ENCODE measurements at regions not wholly inside any gene's neighbourhood (a gene's known extent, or its start where the extent isn't known, plus 50 kb on each side); places are given as distances from the start of the nearest gene placed in this dataset.

DNA sequence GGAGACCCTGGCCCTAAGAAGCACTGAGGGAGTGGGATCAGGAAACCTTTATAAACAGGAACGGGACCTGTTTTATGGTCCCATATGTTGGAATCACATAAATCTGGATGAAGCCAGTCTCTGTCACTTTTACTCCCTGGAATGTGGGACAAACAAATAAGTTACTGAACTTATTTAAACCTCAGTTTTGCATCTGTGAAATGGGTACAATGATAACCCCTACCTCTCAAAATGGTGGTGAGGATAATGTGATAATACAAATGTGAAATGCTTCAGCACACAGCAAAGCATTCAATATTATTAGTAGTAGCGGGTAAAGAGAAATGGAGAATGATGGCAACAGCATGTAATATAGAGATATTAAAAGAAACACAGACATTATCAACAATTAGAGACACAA lies 298.9 kb downstream of the ZSWIM6 start:
- Histone ChIP-seq H3K9ac (ENCODE audit: low read length) (no peak overlapping the region), H3K9me2 (replicated peaks; ENCODE audit: insufficient read depth, low read length) (no peaks in the 10 kb centered on the region), H4K20me1 (ENCODE audit: insufficient read depth, low read length) (no peaks in the 10 kb centered on the region), H2AFZ (ENCODE audit: low read length) (no peak overlapping the region), H3K4me2 (ENCODE audit: low read depth, low read length) (no peak overlapping the region), H3K4me3 (ENCODE audit: low read length) (no peak overlapping the region), H3K9me3 (replicated peaks; ENCODE audit: insufficient read depth, low read length) (no peaks in the 10 kb centered on the region), H3K36me3 (replicated peaks; ENCODE audit: insufficient read depth, low read length) (no peaks in the 10 kb centered on the region), H3K79me2 (ENCODE audit: low read length) (no peaks in the 10 kb centered on the region), H3K27me3 (replicated peaks; ENCODE audit: insufficient read depth, low read length) (no peaks in the 10 kb centered on the region), H3K4me1 (ENCODE audit: low read length) (no peaks in the 10 kb centered on the region), H3F3A (ENCODE audit: insufficient read depth, low read length) (no peaks in the 10 kb centered on the region), H3K27ac (ENCODE audit: low read length) (no peak overlapping the region)
- no peak for DNase-seq
- no peak for TF ChIP-seq EZH2 (optimal IDR thresholded peaks at IDR 0.05; ENCODE audit: low read depth, low read length)
- TF ChIP-seq, protein P1, sequence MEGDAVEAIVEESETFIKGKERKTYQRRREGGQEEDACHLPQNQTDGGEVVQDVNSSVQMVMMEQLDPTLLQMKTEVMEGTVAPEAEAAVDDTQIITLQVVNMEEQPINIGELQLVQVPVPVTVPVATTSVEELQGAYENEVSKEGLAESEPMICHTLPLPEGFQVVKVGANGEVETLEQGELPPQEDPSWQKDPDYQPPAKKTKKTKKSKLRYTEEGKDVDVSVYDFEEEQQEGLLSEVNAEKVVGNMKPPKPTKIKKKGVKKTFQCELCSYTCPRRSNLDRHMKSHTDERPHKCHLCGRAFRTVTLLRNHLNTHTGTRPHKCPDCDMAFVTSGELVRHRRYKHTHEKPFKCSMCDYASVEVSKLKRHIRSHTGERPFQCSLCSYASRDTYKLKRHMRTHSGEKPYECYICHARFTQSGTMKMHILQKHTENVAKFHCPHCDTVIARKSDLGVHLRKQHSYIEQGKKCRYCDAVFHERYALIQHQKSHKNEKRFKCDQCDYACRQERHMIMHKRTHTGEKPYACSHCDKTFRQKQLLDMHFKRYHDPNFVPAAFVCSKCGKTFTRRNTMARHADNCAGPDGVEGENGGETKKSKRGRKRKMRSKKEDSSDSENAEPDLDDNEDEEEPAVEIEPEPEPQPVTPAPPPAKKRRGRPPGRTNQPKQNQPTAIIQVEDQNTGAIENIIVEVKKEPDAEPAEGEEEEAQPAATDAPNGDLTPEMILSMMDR (IDR thresholded peaks at IDR 0.05; ENCODE audit: low read length), result no peak
- no peak for TF ChIP-seq EZH2phosphoT487 (IDR thresholded peaks at IDR 0.05; ENCODE audit: low read length)

GRCh38 chr5:61631438-61631941 lies 299.4 kb downstream of the ZSWIM6 start:
- no peaks in the 10 kb centered on the region for H3K27me3 ChIP-seq (replicated peaks; ENCODE audit: insufficient read depth, low read length)
- no peaks in the 10 kb centered on the region for H3K9me2 ChIP-seq (replicated peaks; ENCODE audit: insufficient read depth, low read length)
- H3K79me2 ChIP-seq (ENCODE audit: low read length), result no peaks in the 10 kb centered on the region
- no peaks in the 10 kb centered on the region for H3F3A ChIP-seq (ENCODE audit: insufficient read depth, low read length)
- H2AFZ ChIP-seq (ENCODE audit: low read length), result no peak overlapping the region
- H3K9ac ChIP-seq (ENCODE audit: low read length), result no peak overlapping the region
- no peaks in the 10 kb centered on the region for H4K20me1 ChIP-seq (ENCODE audit: insufficient read depth, low read length)
- H3K27ac ChIP-seq (ENCODE audit: low read length), result no peak overlapping the region
- no peak overlapping the region for H3K4me2 ChIP-seq (ENCODE audit: low read depth, low read length)
- no peak overlapping the region for H3K4me3 ChIP-seq (ENCODE audit: low read length)
- H3K4me1 ChIP-seq (ENCODE audit: low read length), result no peaks in the 10 kb centered on the region
- DNase-seq, result no peak
- TF ChIP-seq, protein P1 (IDR thresholded peaks at IDR 0.05; ENCODE audit: low read length), result no peak
- TF ChIP-seq EZH2phosphoT487 (IDR thresholded peaks at IDR 0.05; ENCODE audit: low read length) (no peak), EZH2 (optimal IDR thresholded peaks at IDR 0.05; ENCODE audit: low read depth, low read length) (no peak)
- H3K9me3 ChIP-seq (replicated peaks; ENCODE audit: insufficient read depth, low read length), result no peaks in the 10 kb centered on the region
- no peaks in the 10 kb centered on the region for H3K36me3 ChIP-seq (replicated peaks; ENCODE audit: insufficient read depth, low read length)

GRCh38 chr5:61632064-61632463 lies 300.0 kb downstream of the ZSWIM6 start:
- no peaks in the 10 kb centered on the region for H3F3A ChIP-seq (ENCODE audit: insufficient read depth, low read length)
- TF ChIP-seq EZH2 (optimal IDR thresholded peaks at IDR 0.05; ENCODE audit: low read depth, low read length), result no peak
- no peak for TF ChIP-seq EZH2phosphoT487 (IDR thresholded peaks at IDR 0.05; ENCODE audit: low read length)
- no peak overlapping the region for H3K27ac ChIP-seq (ENCODE audit: low read length)
- no peak for DNase-seq
- no peaks in the 10 kb centered on the region for H3K9me2 ChIP-seq (replicated peaks; ENCODE audit: insufficient read depth, low read length)
- no peaks in the 10 kb centered on the region for H3K4me1 ChIP-seq (ENCODE audit: low read length)
- H3K4me2 ChIP-seq (ENCODE audit: low read depth, low read length), result no peak overlapping the region
- no peaks in the 10 kb centered on the region for H3K36me3 ChIP-seq (replicated peaks; ENCODE audit: insufficient read depth, low read length)
- no peaks in the 10 kb centered on the region for H3K79me2 ChIP-seq (ENCODE audit: low read length)
- H3K4me3 ChIP-seq (ENCODE audit: low read length), result no peak overlapping the region
- H3K27me3 ChIP-seq (replicated peaks; ENCODE audit: insufficient read depth, low read length), result no peaks in the 10 kb centered on the region
- H3K9me3 ChIP-seq (replicated peaks; ENCODE audit: insufficient read depth, low read length), result no peaks in the 10 kb centered on the region
- no peak overlapping the region for H3K9ac ChIP-seq (ENCODE audit: low read length)
- no peak overlapping the region for H2AFZ ChIP-seq (ENCODE audit: low read length)
- H4K20me1 ChIP-seq (ENCODE audit: insufficient read depth, low read length), result no peaks in the 10 kb centered on the region

DNA sequence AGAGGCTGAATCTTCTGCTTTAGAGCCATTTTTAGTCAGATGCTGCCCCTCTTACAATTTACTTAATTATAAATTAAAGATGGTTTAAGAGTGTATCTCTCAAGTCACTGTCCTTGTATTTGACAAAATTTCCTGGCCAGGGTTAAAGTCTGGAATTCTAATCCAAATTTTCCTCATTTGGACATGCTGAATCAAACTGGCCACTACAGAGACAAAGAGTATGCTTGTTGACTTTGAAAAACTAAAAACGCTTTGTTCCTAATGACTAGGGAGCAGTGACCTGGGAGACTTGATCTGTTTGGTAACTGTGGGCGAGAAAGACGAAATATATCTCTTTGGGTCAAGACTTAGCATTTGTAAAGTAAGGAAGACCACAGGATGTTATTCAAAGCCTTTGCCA lies 303.2 kb downstream of the ZSWIM6 start:
- Histone ChIP-seq H3K27ac (ENCODE audit: low read length) (no peak overlapping the region), H3K9me2 (replicated peaks; ENCODE audit: insufficient read depth, low read length) (no peaks in the 10 kb centered on the region), H2AFZ (ENCODE audit: low read length) (no peak overlapping the region), H3K9me3 (replicated peaks; ENCODE audit: insufficient read depth, low read length) (no peaks in the 10 kb centered on the region), H4K20me1 (ENCODE audit: insufficient read depth, low read length) (no peaks in the 10 kb centered on the region), H3K4me1 (ENCODE audit: low read length) (no peaks in the 10 kb centered on the region), H3K79me2 (ENCODE audit: low read length) (no peaks in the 10 kb centered on the region), H3F3A (ENCODE audit: insufficient read depth, low read length) (no peaks in the 10 kb centered on the region), H3K36me3 (replicated peaks; ENCODE audit: insufficient read depth, low read length) (no peaks in the 10 kb centered on the region), H3K4me2 (ENCODE audit: low read depth, low read length) (no peak overlapping the region), H3K9ac (ENCODE audit: low read length) (no peak overlapping the region), H3K4me3 (ENCODE audit: low read length) (no peak overlapping the region), H3K27me3 (replicated peaks; ENCODE audit: insufficient read depth, low read length) (no peaks in the 10 kb centered on the region)
- no peak for DNase-seq
- no peak for TF ChIP-seq EZH2 (optimal IDR thresholded peaks at IDR 0.05; ENCODE audit: low read depth, low read length)
- no peak for TF ChIP-seq EZH2phosphoT487 (IDR thresholded peaks at IDR 0.05; ENCODE audit: low read length)
- TF ChIP-seq, protein P1 (IDR thresholded peaks at IDR 0.05; ENCODE audit: low read length), result no peak
